ENCODE measurements at regions not wholly inside any gene's neighbourhood (a gene's known extent, or its start where the extent isn't known, plus 50 kb on each side); places are given as distances from the start of the nearest gene placed in this dataset.

- TF ChIP-seq CTCF (IDR thresholded peaks at IDR 0.05; ENCODE audit: low read length) (no peak), EZH2 (IDR thresholded peaks at IDR 0.05; ENCODE audit: borderline replicate concordance, low read length) (no peak)
- Histone ChIP-seq H2AFZ (ENCODE audit: low read length) (no peak overlapping the region), H3K27me3 (ENCODE audit: insufficient read depth, low read length) (no peaks in the 10 kb centered on the region), H3F3A (ENCODE audit: insufficient read depth, low read length) (no peaks in the 10 kb centered on the region), H3K9me3 (ENCODE audit: low read length) (no peaks in the 10 kb centered on the region), H3K4me2 (ENCODE audit: low read length) (no peak overlapping the region), H3K9ac (ENCODE audit: low read length) (no peak overlapping the region), H3K36me3 (ENCODE audit: insufficient read depth, low read length) (no peaks in the 10 kb centered on the region), H3K4me1 (ENCODE audit: insufficient read depth, low read length, severe bottlenecking) (no peaks in the 10 kb centered on the region), H3K4me3 (ENCODE audit: low read depth, low read length, poor library complexity, severe bottlenecking) (no peak overlapping the region), H4K20me1 (ENCODE audit: insufficient read depth, low read length) (no peaks in the 10 kb centered on the region), H3K79me2 (ENCODE audit: insufficient read depth, low read length) (no peaks in the 10 kb centered on the region), H3K27ac (ENCODE audit: low read depth, low read length, poor library complexity, severe bottlenecking) (no peak overlapping the region), H3K9me2 (ENCODE audit: low read depth, low read length) (no peaks in the 10 kb centered on the region)
Measured at GRCh38 chr4:79620617-79621016, 212.6 kb upstream of the GK2 start.

GRCh38 chr4:79613269-79613935 lies 205.4 kb upstream of the GK2 start:
- no peaks in the 10 kb centered on the region for H3K9me2 ChIP-seq (ENCODE audit: low read depth, low read length)
- H2AFZ ChIP-seq (ENCODE audit: low read length): no peak overlapping the region
- no peaks in the 10 kb centered on the region for H3K36me3 ChIP-seq (ENCODE audit: insufficient read depth, low read length)
- no peaks in the 10 kb centered on the region for H3K79me2 ChIP-seq (ENCODE audit: insufficient read depth, low read length)
- no peak overlapping the region for H3K9ac ChIP-seq (ENCODE audit: low read length)
- H3K4me3 ChIP-seq (ENCODE audit: low read depth, low read length, poor library complexity, severe bottlenecking): no peak overlapping the region
- no peaks in the 10 kb centered on the region for H3K4me1 ChIP-seq (ENCODE audit: insufficient read depth, low read length, severe bottlenecking)
- H4K20me1 ChIP-seq (ENCODE audit: insufficient read depth, low read length): no peaks in the 10 kb centered on the region
- no peaks in the 10 kb centered on the region for H3K27me3 ChIP-seq (ENCODE audit: insufficient read depth, low read length)
- no peak overlapping the region for H3K27ac ChIP-seq (ENCODE audit: low read depth, low read length, poor library complexity, severe bottlenecking)
- TF ChIP-seq CTCF (IDR thresholded peaks at IDR 0.05; ENCODE audit: low read length) (no peak), EZH2 (IDR thresholded peaks at IDR 0.05; ENCODE audit: borderline replicate concordance, low read length) (no peak)
- H3K4me2 ChIP-seq (ENCODE audit: low read length): no peak overlapping the region
- no peaks in the 10 kb centered on the region for H3K9me3 ChIP-seq (ENCODE audit: low read length)
- H3F3A ChIP-seq (ENCODE audit: insufficient read depth, low read length): no peaks in the 10 kb centered on the region

- no peaks in the 10 kb centered on the region for H3K9me2 ChIP-seq (ENCODE audit: low read depth, low read length)
Measured at GRCh38 chr4:79611026-79611425, 203.0 kb upstream of the GK2 start.

More at GRCh38 chr4:79611026-79611425, 203.0 kb upstream of the GK2 start:
- H3K27me3 ChIP-seq (ENCODE audit: insufficient read depth, low read length): no peaks in the 10 kb centered on the region
- no peaks in the 10 kb centered on the region for H3K79me2 ChIP-seq (ENCODE audit: insufficient read depth, low read length)
- H3K4me2 ChIP-seq (ENCODE audit: low read length): no peak overlapping the region
- H2AFZ ChIP-seq (ENCODE audit: low read length): no peak overlapping the region
- no peak overlapping the region for H3K27ac ChIP-seq (ENCODE audit: low read depth, low read length, poor library complexity, severe bottlenecking)
- TF ChIP-seq EZH2 (IDR thresholded peaks at IDR 0.05; ENCODE audit: borderline replicate concordance, low read length): no peak
- no peak for TF ChIP-seq CTCF (IDR thresholded peaks at IDR 0.05; ENCODE audit: low read length)
- H3F3A ChIP-seq (ENCODE audit: insufficient read depth, low read length): no peaks in the 10 kb centered on the region
- no peaks in the 10 kb centered on the region for H3K9me3 ChIP-seq (ENCODE audit: low read length)
- no peaks in the 10 kb centered on the region for H3K36me3 ChIP-seq (ENCODE audit: insufficient read depth, low read length)
- no peak overlapping the region for H3K9ac ChIP-seq (ENCODE audit: low read length)
- H3K4me1 ChIP-seq (ENCODE audit: insufficient read depth, low read length, severe bottlenecking): no peaks in the 10 kb centered on the region
- no peak overlapping the region for H3K4me3 ChIP-seq (ENCODE audit: low read depth, low read length, poor library complexity, severe bottlenecking)
- no peaks in the 10 kb centered on the region for H4K20me1 ChIP-seq (ENCODE audit: insufficient read depth, low read length)
